Smooth muscle cell (in vitro differentiated cells): ENCODE measurements at regions not wholly inside any gene's neighbourhood (a gene's known extent, or its start where the extent isn't known, plus 50 kb on each side); places are given as distances from the start of the nearest gene placed in this dataset.
"Not testable (repeated sequence)": the region's sequence is repeated elsewhere in the genome, so short reads cannot be mapped to it uniquely, and the experiment has no call there.

Source experiments
- DNase-seq: peaks from one replicate; lab custom pipeline; 2025; ENCODE audit not compliant: unreplicated experiment; lab: John Stamatoyannopoulos, UW
- H2AFZ ChIP-seq: fragments of 200-600 bp; sonication (generic); 2 replicates; pipeline ENCODE4 v1.6.0; 2016; ENCODE audit warnings: antibody characterized with exemption, low read depth, mild to moderate bottlenecking
- H3F3A ChIP-seq: fragments of 200-600 bp; sonication (generic); 2 replicates; pipeline ENCODE4 v1.6.0; 2017; ENCODE audit warnings: antibody characterized with exemption, low read depth
- H3K27ac ChIP-seq: fragments of 200-600 bp; sonication (generic); 2 replicates; pipeline ENCODE4 v1.5.1; 2016; ENCODE audit warnings: low read depth, mild to moderate bottlenecking
- H3K27me3 ChIP-seq: fragments of 200-600 bp; sonication (generic); 2 replicates; pipeline ENCODE4 v1.6.1; 2016; ENCODE audit warnings: low read depth, mild to moderate bottlenecking
- H3K36me3 ChIP-seq: fragments of 200-600 bp; sonication (generic); 2 replicates; pipeline ENCODE4 v1.5.1; 2016; ENCODE audit warnings: low read depth
- H3K4me1 ChIP-seq: fragments of 200-600 bp; sonication (generic); 2 replicates; pipeline ENCODE4 v1.5.1; 2016; ENCODE audit warnings: low read depth
- H3K4me2 ChIP-seq: fragments of 200-600 bp; sonication (generic); 2 replicates; pipeline ENCODE4 v1.6.0; 2016; ENCODE audit warnings: mild to moderate bottlenecking
- H3K4me3 ChIP-seq: fragments of 200-600 bp; sonication (generic); 2 replicates; pipeline ENCODE4 v1.5.1; 2016; ENCODE audit warnings: mild to moderate bottlenecking
- H3K79me2 ChIP-seq: fragments of 200-600 bp; sonication (generic); 2 replicates; pipeline ENCODE4 v1.6.0; 2016; ENCODE audit warnings: low read depth, mild to moderate bottlenecking
- H3K9ac ChIP-seq: fragments of 200-600 bp; sonication (generic); 2 replicates; pipeline ENCODE4 v1.6.0; 2016; ENCODE audit warnings: low read depth
- H3K9me3 ChIP-seq: fragments of 200-600 bp; sonication (generic); replicated peaks from 2 replicates; pipeline ENCODE4 v1.5.1; 2016; ENCODE audit warnings: low read depth
- H4K20me1 ChIP-seq: fragments of 200-600 bp; sonication (generic); 2 replicates; pipeline ENCODE4 v1.6.0; 2016; ENCODE audit warnings: low read depth
- WGBS: methylation state at CpG from one replicate; pipeline ENCODE4 v1.1.7; 2016; ENCODE audit warnings: low lambda C conversion rate; 5-methylcytosine and 5-hydroxymethylcytosine counted together
- TF ChIP-seq, protein P1 (sequence below): fragments of 200-600 bp; sonication (generic); IDR thresholded peaks from 2 replicates; pipeline ENCODE4 v1.5.1; 2017; ENCODE audit warnings: borderline replicate concordance, mild to moderate bottlenecking, antibody characterized with exemption; ENCODE audit not compliant: insufficient read depth, poor library complexity, severe bottlenecking

DNA sequence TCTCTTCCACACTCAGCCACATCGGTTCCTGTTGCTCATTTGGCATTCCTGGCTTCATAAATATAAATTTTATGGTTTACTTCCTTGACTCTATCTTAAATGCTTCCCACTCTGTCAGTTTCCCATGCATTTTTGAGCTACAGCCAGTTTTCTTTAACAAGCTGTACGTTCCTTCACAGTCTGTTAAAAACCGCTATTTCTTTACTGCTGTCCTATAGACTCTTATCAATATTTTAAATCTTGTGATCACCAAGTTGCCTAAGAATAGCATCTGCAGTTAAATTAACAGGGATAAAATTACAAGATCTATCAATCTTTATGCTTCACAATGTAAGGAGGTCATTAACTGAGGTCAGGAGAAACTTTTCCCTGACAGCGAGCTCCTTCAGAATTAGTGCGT, 103.1 kb upstream of the RHOBTB1 start:
- Histone ChIP-seq H3K79me2 (no peaks in the 10 kb centered on the region), H3K9ac (no peak overlapping the region), H3K36me3 (no peaks in the 10 kb centered on the region), H3K27ac (no peak overlapping the region), H3F3A (no peaks in the 10 kb centered on the region), H3K9me3 (no peaks in the 10 kb centered on the region), H3K27me3 (no peaks in the 10 kb centered on the region), H3K4me1 (no peaks in the 10 kb centered on the region), H2AFZ (peak overlapping the region; percentile 20), H3K4me2 (peak overlapping the region; percentile 74), H3K4me3 (no peak overlapping the region), H4K20me1 (no peaks in the 10 kb centered on the region)
- WGBS = 54% methylated on average over 5 of the region's 5 CpGs
- no peak for DNase-seq
- TF ChIP-seq, protein P1, sequence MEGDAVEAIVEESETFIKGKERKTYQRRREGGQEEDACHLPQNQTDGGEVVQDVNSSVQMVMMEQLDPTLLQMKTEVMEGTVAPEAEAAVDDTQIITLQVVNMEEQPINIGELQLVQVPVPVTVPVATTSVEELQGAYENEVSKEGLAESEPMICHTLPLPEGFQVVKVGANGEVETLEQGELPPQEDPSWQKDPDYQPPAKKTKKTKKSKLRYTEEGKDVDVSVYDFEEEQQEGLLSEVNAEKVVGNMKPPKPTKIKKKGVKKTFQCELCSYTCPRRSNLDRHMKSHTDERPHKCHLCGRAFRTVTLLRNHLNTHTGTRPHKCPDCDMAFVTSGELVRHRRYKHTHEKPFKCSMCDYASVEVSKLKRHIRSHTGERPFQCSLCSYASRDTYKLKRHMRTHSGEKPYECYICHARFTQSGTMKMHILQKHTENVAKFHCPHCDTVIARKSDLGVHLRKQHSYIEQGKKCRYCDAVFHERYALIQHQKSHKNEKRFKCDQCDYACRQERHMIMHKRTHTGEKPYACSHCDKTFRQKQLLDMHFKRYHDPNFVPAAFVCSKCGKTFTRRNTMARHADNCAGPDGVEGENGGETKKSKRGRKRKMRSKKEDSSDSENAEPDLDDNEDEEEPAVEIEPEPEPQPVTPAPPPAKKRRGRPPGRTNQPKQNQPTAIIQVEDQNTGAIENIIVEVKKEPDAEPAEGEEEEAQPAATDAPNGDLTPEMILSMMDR = no peak

DNA sequence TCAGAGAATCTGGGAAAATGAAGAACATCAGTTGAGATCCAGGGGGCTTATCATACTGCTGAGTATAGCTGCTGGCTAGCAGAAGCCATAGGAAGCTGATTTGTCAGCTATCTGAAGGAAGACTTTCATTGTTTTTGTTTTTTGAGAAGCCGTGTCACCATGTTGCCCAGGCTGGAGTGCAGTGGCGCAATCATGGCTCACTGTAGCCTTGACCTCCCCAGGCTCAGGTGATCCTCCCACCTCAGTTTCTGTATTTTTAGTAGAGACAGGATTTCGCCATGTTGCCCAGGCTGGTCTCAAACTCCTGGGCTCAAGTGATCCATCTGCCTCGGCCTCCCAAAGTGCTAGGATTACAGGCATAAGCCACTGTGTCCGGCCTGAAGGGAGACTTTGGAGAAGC, 101.5 kb upstream of the RHOBTB1 start:
- H3K79me2 ChIP-seq, H3K27ac ChIP-seq, H4K20me1 ChIP-seq, H3K9ac ChIP-seq, H3F3A ChIP-seq, H3K27me3 ChIP-seq, H3K36me3 ChIP-seq, H3K4me3 ChIP-seq, H3K4me2 ChIP-seq, H2AFZ ChIP-seq, H3K9me3 ChIP-seq, H3K4me1 ChIP-seq, DNase-seq: not testable (repeated sequence)
- 96% methylated on average over 5 of the region's 5 CpGs for WGBS

DNA sequence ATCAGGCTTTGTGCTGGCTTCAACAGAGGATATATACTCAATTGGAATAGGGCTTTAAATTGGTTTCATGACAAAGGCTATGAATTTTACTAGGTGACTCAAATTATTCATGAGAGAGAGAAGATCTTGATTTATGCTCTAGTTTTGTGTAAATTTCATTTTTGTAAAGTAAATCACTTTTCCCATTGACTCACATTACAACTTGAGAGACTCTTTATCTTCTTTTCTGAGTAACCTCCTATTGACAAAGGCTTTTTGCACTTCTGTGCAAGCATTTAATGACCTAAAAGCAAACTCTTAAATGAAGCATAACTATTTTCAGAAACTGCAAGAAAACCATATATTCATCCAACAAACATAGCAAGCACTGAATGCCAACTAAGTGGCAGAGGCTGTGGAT, 98.5 kb upstream of the RHOBTB1 start:
- TF ChIP-seq, protein P1 = no peak
- DNase-seq = no peak
- H3K9me3 ChIP-seq = no peaks in the 10 kb centered on the region
- no peaks in the 10 kb centered on the region for H3K27me3 ChIP-seq
- H3K79me2 ChIP-seq = no peaks in the 10 kb centered on the region
- H3F3A ChIP-seq = no peaks in the 10 kb centered on the region
- no peak overlapping the region for H3K27ac ChIP-seq
- H3K36me3 ChIP-seq = no peaks in the 10 kb centered on the region
- H4K20me1 ChIP-seq = no peaks in the 10 kb centered on the region
- no peak overlapping the region for H3K4me3 ChIP-seq
- H2AFZ ChIP-seq = no peak overlapping the region
- H3K9ac ChIP-seq = no peak overlapping the region
- no peaks in the 10 kb centered on the region for H3K4me1 ChIP-seq
- H3K4me2 ChIP-seq = no peak overlapping the region

DNA sequence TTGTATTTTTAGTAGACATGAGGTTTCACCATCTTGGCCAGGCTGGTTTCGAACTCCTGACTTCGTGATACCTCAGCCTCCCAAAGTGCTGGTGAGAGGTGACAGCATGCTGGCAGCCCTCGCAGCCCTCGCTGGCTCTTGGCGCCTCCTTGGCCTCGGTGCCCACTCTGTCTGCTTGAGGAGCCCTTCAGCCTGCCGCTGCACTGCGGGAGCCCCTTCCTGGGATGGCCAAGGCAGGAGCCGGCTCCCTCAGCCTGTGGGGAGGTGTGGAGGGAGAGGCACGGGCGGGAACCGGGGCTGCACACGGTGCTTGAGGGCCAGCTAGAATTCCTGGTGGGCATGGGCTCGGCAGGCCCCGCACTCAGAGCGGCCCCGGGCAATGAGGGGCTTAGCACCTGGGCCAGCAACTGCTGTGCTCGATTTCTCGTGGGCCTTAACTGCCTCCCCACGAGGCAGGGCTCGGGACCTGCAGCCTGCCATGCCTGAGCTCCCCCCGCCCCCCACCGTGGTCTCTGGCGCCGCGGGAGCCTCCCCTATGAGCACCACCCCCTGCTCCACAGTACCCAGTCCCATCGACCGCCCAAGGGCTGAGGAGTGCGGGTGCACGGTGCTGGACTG, 96.5 kb upstream of the RHOBTB1 start:
- WGBS = 99% methylated on average over 21 of the region's 30 CpGs
- Histone ChIP-seq H2AFZ (no peak overlapping the region), H3K27ac (no peak overlapping the region), H3K9me3 (no peaks in the 10 kb centered on the region), H3K27me3 (no peaks in the 10 kb centered on the region), H3F3A (no peaks in the 10 kb centered on the region), H4K20me1 (no peaks in the 10 kb centered on the region), H3K79me2 (no peaks in the 10 kb centered on the region), H3K4me1 (no peaks in the 10 kb centered on the region), H3K4me3 (no peak overlapping the region), H3K36me3 (no peaks in the 10 kb centered on the region), H3K9ac (no peak overlapping the region), H3K4me2 (no peak overlapping the region)
- TF ChIP-seq, protein P1 = no peak
- no peak for DNase-seq
